T-helper 9 cell (primary cell): ENCODE measurements at regions not wholly inside any gene's neighbourhood (a gene's known extent, or its start where the extent isn't known, plus 50 kb on each side); places are given as distances from the start of the nearest gene placed in this dataset.

Experiments
- DNase-seq: peaks from one replicate; pipeline ENCODE4 v3.0.0-alpha.2; 2020

GRCh38 chr2:146324951-146325350, 1519.9 kb upstream of the ACVR2A start:
- no peak for DNase-seq

DNA sequence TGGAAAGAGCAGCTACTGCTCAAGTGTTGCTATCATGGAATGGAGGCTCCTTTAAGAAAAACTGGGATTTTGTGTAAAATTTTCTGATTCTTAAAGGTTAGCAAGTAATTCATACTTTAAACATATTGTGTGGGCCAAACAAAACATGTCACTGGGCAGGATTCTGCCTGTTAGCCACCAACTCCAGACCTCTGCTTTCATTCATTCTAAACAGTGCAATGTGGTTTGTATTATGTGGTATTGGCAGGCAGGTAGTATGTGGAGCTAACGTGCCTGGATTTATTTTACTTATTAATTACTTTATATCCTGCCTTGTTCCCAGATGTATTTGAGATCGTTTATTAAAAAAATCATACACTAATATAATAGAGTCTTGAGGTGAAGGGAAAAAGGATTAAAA, 1521.3 kb upstream of the ACVR2A start:
- no peak for DNase-seq

DNA sequence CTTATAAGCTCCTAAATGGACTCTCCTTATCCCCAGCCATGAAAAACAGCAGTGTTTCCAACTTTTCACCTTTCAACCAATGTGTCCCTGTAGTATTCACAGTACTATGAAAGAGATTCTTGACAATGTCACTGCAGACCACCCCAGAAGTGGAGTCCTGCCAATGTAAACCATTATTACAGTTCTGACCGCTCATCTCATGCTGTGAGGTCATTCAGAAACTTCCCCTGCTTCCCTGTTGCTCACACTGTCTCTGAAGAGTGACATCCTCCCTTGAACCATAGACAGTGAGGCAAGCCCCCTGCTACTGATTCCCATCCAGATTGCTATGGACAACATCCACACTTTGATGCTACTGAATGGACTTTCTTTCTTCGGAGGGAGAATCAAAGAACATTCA, 1523.7 kb upstream of the ACVR2A start:
- no peak for DNase-seq

DNA sequence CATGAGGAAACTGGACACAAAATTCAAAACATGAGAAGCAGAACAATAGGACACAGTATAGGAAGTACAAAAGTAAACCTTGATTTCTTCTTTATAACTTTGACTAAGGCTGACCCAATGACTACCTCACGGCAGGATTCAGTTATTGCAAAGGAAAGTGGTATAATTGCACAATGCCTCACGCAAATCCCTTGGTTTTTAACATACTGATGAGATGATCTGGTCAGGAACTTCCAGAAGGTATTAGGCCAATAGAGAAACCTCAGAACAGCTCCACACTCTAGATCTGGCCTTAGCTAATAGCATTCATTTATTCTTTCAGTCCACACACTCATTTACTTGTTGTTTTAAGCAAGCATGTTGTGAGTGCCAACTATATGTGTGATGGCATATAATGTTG, 1526.9 kb upstream of the ACVR2A start:
- no peak for DNase-seq

- no peak for DNase-seq
These were observed 1531.9 kb upstream of the ACVR2A start for GRCh38 chr2:146312899-146313298.

- no peak for DNase-seq
These were observed 1539.7 kb upstream of the ACVR2A start for GRCh38 chr2:146305164-146305563.

DNA sequence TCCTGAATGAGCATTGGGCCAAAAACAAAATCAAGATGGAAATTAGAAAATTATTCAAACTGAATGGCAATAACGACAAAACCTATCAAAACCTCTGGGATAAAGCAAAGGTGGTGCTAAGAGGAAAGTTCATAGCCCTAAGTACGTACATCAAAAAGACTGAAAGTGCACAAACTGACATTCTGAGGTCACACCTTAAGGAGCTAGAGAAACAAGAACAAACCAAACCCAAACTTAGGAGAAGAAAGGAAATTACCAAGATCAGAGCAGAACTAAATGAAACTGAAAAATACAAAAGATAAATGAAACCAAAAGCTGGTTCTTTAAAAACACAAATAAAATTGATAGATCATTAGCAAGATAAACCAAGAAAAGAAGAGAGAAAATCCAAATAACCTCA, 1543.5 kb upstream of the ACVR2A start:
- DNase-seq: no peak

DNA sequence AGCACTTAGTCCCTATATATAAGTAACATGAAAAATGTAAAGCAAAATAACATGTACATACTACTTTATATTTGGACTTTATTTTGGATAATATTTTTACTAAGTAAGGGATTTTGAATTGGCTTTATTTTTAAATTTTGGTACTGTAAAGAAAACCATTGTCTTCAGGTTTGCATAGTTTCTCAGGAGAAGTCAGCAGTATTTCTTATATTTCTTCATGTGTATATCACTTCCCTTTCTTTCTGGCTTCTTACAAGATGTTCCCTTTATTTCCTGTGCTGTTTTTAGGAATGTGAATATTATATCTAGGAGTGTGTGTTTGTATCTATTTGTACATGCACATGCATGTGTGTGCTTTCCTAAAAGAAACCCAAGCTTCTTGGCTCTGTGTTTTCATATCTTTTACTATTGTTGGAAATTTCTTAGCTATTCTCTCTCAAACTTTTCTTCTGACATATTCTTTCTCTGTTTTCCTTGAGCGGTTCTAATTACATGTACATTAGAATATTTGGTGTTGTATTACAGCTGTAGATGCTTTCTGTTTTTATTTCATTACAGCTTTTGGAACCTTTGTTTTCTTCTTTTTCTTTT, 1549.7 kb upstream of the ACVR2A start:
- DNase-seq: no peak

DNA sequence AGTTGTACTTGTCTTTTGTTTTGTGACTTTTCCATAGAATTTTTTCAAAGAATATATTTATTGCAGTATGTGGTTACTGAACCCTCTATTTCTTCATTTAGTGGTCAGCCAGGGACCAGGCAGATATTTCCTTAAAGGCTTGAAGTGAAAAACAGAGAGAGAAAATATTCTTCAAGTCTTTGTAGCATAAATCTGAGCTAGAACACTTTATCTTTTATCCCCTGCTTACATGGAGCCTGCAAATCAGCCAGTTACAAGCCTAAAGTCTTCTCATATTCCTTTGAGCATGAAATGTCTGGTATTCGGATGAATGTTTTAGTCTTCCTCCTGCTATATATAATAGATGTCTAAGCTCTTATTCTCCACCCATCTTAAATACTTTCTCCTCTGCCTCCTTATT, 1557.5 kb upstream of the ACVR2A start:
- DNase-seq: no peak

GRCh38 chr2:146278881-146279280, 1565.9 kb upstream of the ACVR2A start:
- DNase-seq: no peak

GRCh38 chr2:146271131-146271831, 1573.5 kb upstream of the ACVR2A start:
- no peak for DNase-seq

GRCh38 chr2:146270618-146271017, 1574.2 kb upstream of the ACVR2A start:
- DNase-seq: no peak

DNA sequence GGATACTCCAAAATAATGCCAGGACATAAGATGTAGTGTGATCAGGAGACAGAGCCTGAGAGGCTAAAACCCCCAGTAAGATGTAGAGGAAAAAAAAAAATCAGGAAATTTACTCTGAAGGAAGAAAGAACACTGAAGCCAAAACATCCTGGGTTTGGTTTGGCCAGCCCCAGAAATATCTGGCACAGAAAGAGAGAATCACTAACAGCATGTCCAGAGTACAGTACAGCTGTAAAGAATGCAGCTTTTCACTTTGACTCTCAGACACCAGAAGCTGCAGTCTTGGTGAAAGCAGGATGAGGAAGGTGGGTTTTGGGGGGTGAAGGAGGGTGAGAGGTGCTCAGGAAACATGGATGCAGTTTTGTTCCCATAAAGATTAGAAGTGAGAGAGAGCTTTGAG, 1577.7 kb upstream of the ACVR2A start:
- DNase-seq: no peak

GRCh38 chr2:146265656-146266055, 1579.2 kb upstream of the ACVR2A start:
- DNase-seq: no peak

- no peak for DNase-seq
These were observed 1582.2 kb upstream of the ACVR2A start for GRCh38 chr2:146262606-146263005.

DNA sequence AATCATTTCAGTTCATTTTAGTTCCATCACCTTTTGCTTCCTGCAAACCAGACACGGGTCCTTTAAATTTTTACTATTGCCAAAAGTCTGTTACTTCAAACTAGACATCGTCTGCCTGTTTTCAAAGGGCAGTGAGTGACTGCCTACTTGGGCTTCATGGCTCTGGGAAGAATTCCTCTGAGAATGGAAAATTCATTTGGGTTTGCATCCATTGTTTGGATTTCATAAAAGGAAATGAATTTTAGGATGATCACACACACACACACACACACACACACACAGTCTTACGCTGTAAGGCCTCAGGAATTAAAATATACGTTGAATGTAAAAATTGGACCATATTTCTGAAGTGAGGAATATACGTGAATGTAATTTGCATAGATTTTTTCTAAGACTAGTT, 1584.3 kb upstream of the ACVR2A start:
- DNase-seq: no peak

DNA sequence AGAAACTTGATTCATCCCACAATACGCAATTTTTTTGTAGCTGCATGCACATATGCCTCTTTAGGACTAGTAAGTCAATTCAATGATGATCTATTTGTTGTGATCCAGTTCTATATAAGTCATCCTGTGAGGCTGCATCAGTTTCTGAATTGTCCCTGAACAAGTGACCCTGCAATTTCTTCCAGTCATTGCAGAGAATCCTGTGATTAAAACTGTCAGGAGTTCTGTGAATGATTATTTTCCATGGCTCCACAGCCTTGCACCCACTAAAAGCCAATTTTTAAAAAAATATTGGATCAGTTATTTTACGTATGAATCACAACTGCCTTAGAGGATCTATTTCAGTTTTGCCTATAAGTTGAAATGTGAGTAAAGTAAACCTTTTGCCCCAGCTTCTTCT, 1585.0 kb upstream of the ACVR2A start:
- DNase-seq: no peak

GRCh38 chr2:146258071-146258470, 1586.8 kb upstream of the ACVR2A start:
- DNase-seq: no peak

DNA sequence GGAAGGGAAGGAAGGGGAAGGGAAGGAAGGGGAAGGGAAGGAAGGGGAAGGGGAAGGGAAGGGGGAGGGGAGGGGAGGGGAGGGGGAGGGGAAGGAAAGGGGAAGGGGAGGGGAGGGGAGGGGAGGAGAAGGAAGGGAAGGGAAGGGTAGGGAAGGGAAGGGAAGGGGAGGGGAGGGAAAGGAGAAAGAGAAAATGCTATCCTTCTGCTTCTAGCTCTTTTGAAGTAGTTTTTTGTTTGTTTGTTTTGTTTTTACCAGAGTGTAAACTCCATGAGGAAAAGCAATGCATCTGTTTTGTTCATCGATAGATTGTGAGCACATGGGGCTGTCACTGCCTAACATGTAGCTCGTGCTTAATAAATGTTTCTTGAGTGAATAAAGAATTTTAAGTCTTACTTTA, 1592.7 kb upstream of the ACVR2A start:
- DNase-seq: no peak

GRCh38 chr2:146251328-146251727, 1593.5 kb upstream of the ACVR2A start:
- no peak for DNase-seq

DNA sequence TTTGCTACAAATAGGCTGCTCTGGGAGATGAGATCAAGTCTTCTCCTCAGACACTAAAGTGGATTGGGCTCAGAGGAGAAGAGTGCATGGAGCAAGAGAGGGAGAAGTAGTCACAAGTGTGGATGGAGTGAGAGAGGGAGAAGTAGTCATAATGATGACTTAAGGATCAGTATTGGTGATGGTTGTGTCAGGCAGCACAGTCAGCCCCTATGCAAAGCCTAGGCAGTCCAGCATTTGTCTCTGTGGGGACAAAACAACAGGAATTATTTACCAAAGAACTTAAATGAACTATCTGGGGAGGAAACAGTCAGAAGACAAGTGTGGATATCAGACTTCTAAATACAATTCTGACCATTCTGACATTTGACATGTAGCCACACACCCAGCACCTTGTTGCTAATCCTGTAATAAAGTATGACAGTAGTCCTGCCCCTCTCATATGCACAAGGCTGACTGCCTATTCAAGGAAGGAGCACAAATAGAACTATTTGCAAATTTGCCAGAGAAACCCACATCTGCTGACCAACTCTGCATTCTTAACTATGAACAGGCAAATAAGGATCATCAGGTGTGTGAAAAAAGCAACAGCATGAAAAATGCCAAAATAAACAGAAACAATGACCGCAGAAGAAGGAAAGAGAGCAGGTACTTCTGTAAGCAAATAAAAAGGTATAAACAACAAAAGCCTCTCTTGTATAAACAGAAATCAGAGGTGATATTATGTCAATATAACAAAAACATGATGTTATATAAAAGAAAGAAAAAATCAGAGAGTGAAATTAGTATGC, 1597.9 kb upstream of the ACVR2A start:
- DNase-seq: no peak

- no peak for DNase-seq
These were observed 1598.7 kb upstream of the ACVR2A start for GRCh38 chr2:146246002-146246735.

DNA sequence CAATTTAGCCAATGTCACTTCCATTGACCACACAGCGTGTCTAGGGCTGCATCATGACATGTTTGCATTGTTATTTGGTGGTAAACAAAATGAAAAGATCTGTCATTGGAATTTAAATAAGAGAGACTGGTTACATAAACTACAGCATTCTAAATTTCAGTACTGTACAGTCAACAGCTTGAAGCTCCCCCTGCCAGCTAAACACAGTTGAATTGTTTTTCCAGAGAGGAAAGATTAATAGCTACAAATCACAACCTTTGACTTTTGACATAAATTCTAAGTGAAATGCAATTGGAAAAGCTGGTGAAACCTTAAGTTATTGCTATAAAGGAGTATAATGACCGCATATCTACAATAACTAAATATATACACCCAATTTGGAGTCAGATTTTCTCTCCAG, 1600.0 kb upstream of the ACVR2A start:
- DNase-seq: no peak
